ENCODE measurements at regions not wholly inside any gene's neighbourhood (a gene's known extent, or its start where the extent isn't known, plus 50 kb on each side); places are given as distances from the start of the nearest gene placed in this dataset.

DNA sequence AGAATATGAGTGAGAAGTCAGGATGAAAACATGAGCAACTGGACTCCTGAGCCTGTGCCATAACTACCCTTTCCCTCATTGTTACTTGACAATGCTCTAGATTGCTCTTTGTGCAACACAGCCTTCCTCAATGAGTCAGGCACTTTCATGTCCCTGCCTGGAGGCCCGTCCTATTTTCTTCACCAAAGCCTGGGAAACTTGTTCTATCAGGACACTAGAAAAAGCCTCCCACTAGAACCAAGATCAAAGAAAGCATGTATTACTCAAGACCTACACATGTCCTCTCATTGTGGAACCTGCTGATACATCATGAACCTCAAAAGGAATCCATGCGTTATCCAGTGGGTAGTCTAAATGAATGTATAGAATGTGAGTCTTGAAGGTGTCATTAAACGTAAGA is 624.5 kb downstream of the TOX3 start:
- DNase-seq (ENCODE audit: low read depth in 1 of 2, low spot score in 1 of 2): no peak

DNA sequence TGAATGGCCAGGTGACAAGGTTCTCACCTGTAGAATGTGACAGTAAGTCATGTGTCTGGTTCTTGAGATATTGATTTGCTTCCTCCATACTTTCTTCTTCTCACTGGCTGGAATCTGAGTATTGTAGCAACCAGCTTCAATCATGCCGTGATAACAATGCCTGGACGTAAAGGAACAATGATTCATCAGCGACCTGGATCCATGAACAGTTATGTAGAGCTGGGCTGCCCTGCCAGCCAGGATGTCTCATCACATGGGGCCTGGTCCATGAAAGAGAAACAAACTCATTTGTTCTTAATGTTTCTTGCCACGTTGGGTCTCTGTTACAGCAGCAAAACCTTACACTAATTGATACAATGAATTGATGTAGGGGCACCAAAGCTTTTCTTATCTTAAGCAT is 627.2 kb downstream of the TOX3 start:
- no peak for DNase-seq (ENCODE audit: low read depth in 1 of 2, low spot score in 1 of 2)

DNA sequence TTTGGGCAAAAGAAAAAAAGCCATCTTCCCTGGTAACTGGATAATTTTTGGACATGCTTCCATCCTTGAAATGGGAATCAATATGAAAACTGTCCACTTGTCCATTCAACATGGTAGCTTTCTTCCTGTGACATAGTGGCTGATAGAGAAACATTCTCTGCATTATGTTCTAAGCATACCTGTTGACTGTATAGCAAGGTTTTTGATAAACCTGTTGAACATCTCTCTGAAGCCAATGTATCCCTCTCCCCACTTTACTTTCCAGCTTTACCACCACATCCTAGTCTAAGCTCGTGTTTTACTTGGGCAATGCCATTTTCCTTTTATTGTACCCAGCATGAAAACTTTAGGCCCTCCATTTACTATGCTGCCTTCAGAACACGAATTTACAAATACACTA is 630.1 kb downstream of the TOX3 start:
- DNase-seq (ENCODE audit: low read depth in 1 of 2, low spot score in 1 of 2): no peak

GRCh38 chr16:51916231-51916630 is 630.7 kb downstream of the TOX3 start:
- DNase-seq (ENCODE audit: low read depth in 1 of 2, low spot score in 1 of 2): no peak

GRCh38 chr16:51907680-51908079 is 639.3 kb downstream of the TOX3 start:
- no peak for DNase-seq (ENCODE audit: low read depth in 1 of 2, low spot score in 1 of 2)

- no peak for DNase-seq (ENCODE audit: low read depth in 1 of 2, low spot score in 1 of 2)
These were observed 646.6 kb downstream of the TOX3 start for GRCh38 chr16:51900221-51900780.

GRCh38 chr16:51898872-51899271 is 648.1 kb downstream of the TOX3 start:
- DNase-seq (ENCODE audit: low read depth in 1 of 2, low spot score in 1 of 2): no peak

- DNase-seq (ENCODE audit: low read depth in 1 of 2, low spot score in 1 of 2): no peak
These were observed 650.9 kb downstream of the TOX3 start for GRCh38 chr16:51896013-51896412.

- DNase-seq (ENCODE audit: low read depth in 1 of 2, low spot score in 1 of 2): no peak
These were observed 654.5 kb downstream of the TOX3 start for GRCh38 chr16:51892293-51893007.

DNA sequence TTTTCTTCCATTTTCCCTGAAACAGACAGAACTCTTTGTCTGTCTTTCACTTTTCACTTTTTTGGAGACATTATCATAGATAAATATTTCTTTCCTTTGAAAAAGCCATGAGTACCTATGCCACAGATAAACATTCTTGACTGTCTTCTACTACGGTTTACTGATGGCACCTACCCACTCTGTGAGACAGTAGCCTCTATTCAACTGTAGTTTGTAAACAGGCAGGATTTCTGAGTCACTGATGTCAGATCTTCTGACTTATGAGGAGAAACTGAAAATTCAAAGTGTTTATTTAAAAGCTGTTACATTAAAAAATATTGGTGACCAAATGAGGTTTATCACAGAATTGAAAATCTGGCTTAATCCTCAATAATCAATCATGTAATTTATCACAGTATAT is 658.4 kb downstream of the TOX3 start:
- DNase-seq (ENCODE audit: low read depth in 1 of 2, low spot score in 1 of 2): no peak

GRCh38 chr16:51888016-51888415 is 658.9 kb downstream of the TOX3 start:
- no peak for DNase-seq (ENCODE audit: low read depth in 1 of 2, low spot score in 1 of 2)

DNA sequence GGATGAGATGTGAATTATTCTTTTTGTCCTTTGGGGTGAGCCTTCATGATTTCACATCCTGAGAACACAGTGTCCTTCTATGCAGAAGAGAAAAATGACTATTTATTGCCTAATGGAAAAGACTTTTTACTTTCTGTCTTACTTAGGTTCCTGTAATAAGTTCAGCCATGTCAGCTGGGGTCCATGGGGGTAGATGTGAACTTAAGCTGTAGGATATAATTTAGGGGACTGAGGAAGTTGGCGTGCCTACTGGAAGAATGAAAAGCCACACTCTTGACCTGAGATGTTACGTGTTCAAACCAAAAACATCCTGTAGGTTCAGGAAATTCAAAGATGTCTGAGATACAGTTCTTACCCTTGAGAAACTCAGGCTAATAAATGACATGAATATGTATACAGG is 660.5 kb downstream of the TOX3 start:
- no peak for DNase-seq (ENCODE audit: low read depth in 1 of 2, low spot score in 1 of 2)

DNA sequence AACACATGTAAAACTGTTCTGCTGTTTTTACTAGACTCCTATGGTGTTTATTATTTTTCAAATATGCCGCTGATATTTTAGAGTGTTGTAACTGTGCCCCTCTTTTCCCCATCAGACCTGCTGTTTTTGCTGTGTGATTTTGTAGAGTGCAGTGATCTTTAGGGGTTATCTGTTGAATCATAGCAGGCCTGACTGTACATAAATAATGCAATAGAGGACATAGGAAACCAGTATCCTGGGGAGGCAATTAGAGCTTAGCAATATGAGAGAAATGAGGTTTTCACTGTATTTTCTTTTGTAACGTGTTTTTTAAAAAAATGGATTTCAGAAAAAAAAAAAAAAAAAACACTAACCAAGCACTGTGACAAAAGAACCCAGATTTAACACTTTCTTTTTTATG is 662.2 kb downstream of the TOX3 start:
- no peak for DNase-seq (ENCODE audit: low read depth in 1 of 2, low spot score in 1 of 2)

DNA sequence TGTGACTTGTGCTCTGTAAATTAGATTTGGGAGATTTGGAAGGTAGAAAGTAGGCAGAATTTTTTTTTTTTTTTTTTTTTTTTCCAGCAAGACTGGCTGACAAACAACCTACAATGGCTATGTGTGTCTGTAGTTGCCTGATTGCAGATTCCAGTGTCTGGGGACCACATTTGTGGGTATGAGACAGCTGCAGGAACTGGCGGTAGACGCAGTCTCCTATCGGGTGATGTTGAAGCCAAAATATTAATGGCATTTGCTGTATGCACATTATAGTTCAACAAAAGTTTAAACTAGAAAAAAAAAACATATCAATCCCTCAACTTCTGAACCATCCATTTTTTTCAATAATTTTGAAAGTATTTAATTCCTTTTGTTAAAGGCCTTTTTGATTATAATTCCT is 665.2 kb downstream of the TOX3 start:
- no peak for DNase-seq (ENCODE audit: low read depth in 1 of 2, low spot score in 1 of 2)

DNA sequence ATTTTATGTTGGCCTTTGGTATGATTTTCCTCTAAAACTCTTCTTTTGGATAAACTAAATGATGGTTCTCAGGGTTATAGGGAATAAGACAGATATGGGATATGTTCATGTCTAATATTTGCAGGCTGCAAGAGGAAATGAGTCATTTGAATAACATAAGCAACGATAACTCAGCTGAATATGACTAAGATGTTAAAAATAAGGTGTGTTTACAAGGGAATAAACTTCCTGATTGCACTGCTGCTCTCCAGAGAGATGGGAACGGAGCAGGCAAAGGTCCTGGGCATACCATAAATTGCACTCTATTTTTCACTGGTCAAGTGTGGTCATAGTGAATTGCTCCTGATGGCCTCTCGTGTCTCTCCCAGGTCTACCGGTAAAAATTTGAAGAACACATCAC is 666.2 kb downstream of the TOX3 start:
- no peak for DNase-seq (ENCODE audit: low read depth in 1 of 2, low spot score in 1 of 2)

DNA sequence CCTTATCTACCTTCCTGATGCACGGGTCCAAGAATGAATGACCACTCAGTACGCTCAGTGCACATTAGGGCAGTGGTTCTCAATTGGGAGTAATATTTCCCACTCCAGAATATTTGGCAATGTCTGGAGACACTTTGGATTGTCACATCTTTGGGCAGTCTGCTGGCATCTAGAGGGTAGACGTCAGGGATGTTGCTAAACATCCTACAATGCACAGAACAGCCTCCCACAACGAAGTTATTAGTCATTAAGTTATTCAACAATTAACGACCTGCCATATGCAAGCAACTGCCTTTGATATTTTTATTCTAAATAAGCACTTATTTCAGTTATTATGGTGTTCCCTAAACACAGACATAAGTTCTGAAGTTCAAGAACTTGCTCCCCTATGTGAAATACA is 669.3 kb downstream of the TOX3 start:
- DNase-seq (ENCODE audit: low read depth in 1 of 2, low spot score in 1 of 2): no peak

GRCh38 chr16:51876934-51877333 is 670.0 kb downstream of the TOX3 start:
- DNase-seq (ENCODE audit: low read depth in 1 of 2, low spot score in 1 of 2): no peak

DNA sequence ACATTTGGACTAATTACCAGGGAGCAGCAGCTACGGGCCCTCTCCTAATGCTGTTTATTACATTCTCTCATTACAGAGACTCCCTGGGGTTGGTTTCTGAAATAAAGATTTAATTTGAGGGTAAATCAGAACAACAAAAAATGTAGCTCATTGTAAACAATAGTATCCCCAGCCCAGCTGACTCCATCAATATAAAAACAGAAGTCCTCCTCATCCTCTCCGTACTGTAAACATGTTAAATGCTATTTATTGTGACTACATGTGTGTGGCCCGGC is 670.4 kb downstream of the TOX3 start:
- DNase-seq (ENCODE audit: low read depth in 1 of 2, low spot score in 1 of 2): no peak

DNA sequence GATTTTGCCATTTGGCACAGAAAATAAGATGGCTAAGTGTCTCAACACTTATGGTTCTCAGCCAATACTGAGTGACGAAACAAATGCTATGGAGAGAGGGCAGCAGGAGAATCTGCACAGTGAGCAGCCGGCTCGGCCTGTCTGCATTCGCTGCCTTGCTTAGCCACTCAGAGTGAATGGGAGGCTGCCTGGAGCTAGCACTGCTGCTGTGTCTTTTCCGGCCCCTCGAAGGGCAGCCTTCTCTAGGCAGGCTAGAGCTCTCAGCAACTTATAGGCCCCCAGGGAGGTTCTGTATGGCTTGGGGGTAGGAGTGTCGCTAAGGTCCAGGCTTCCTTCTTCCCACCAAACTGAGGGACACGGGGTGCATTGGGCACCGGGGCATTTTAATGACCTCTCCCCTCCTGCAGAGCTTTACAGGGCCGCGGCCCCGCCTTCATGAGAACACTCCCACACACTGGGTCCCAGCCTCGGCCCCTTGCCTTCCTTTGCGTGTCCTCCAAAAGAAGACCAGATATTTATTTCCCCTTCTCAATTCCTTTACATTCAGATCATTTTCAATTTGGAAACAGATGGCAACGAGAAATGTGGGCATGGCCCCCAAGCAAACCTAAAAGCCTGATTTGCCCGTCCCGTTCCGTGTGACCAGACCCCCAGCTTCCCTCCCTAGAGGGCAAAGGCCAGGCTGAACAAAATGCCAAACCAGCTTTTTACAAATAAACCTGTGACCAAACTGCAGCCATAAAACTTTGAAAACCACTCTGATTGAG is 670.9 kb downstream of the TOX3 start:
- DNase-seq (ENCODE audit: low read depth in 1 of 2, low spot score in 1 of 2): no peak

DNA sequence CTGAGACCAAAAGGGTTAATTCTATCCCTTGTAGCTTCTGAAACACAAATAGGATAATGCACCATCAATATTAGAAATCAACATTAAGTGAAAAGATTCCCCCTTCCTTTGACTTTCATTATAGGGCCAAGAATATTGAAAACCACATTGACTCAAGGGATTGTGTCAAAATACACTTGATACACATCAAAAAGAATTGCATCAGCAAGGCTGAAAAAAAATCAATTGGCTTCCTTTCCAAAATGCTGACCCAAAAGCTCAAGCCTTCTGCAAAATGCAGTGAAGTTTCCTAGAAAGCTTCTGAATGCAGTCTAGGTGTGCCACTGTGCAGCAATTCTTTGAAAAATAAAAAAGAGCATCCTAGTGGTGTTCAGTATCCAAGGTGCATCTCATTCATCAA is 674.4 kb downstream of the TOX3 start:
- DNase-seq (ENCODE audit: low read depth in 1 of 2, low spot score in 1 of 2): no peak

GRCh38 chr16:51870296-51870854 is 676.6 kb downstream of the TOX3 start:
- no peak for DNase-seq (ENCODE audit: low read depth in 1 of 2, low spot score in 1 of 2)

DNA sequence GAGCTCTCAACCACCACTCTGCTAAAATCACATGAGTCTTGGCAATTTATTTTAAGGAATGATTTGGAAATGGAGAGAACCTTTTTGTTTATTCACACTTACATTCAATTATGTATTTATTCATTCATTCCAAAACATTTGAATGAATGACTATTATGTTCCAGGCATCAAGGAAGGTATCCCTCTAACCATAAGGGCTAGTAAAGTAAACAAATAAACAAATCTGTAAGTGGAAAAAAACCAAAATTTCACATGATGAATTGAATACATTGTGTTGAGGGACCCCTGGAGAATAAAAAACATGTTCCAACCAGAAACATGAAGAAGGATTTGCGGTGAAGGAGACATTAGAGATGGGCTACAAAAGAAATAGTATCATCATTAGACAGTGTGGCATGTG is 677.8 kb downstream of the TOX3 start:
- DNase-seq (ENCODE audit: low read depth in 1 of 2, low spot score in 1 of 2): no peak

DNA sequence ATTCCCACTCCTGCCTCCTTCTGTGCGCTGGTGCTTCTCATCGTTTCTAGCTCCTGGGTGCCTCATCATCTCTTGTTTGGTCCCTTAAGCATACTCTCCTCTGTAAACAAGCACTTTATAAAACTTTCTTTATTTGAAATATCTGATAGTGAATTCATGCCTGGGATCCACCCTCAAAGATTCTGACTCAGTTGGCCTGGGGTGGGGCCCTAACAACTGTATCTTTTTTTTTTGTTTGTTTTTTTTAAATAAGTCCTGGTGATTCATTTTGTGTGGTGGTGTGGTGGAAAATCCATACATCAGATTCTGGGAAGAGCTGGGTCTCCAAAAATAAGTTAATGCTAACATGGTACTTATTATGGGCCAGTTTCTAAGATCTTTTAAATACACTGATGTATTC is 678.3 kb downstream of the TOX3 start:
- DNase-seq (ENCODE audit: low read depth in 1 of 2, low spot score in 1 of 2): no peak

Measured in stimulated activated CD4-positive, alpha-beta T cell treated with anti-CD3 and anti-CD28 coated beads, Interleukin-15, amount 100 ng/mL, for 1 hour (primary cell).